HFFc6 (cell line): ENCODE measurements at regions not wholly inside any gene's neighbourhood (a gene's known extent, or its start where the extent isn't known, plus 50 kb on each side); places are given as distances from the start of the nearest gene placed in this dataset.

ENCODE experiments used
- DNase-seq: peaks from one replicate; pipeline ENCODE4 v3.0.0-alpha.2; 2018
- H3K27ac Mint-ChIP-seq: 2 replicates; pipeline ENCODE4 v1.8.0; 2020; ENCODE audit warnings: mild to moderate bottlenecking, mixed read lengths
- H3K27me3 Mint-ChIP-seq: 2 replicates; pipeline ENCODE4 v1.8.0; 2021; ENCODE audit warnings: mild to moderate bottlenecking, moderate library complexity, mixed read lengths; ENCODE audit not compliant: insufficient read depth
- H3K36me3 Mint-ChIP-seq: 2 replicates; pipeline ENCODE4 v1.8.0; 2021; ENCODE audit warnings: low read depth, mixed read lengths
- H3K4me1 Mint-ChIP-seq: 2 replicates; pipeline ENCODE4 v1.8.0; 2020; ENCODE audit warnings: low read depth, mixed read lengths
- H3K4me3 Mint-ChIP-seq: 2 replicates; pipeline ENCODE4 v1.8.0; 2020; ENCODE audit warnings: mild to moderate bottlenecking, moderate library complexity, mixed read lengths
- H3K9me3 Mint-ChIP-seq: 2 replicates; pipeline ENCODE4 v1.8.0; 2020; ENCODE audit warnings: mild to moderate bottlenecking, mixed read lengths
- CTCF ChIP-seq: fragments of 200-600 bp; sonication (generic); IDR thresholded peaks from 2 replicates; pipeline ENCODE4 v1.5.0; 2021; ENCODE audit warnings: antibody characterized with exemption, mild to moderate bottlenecking

GRCh38 chr16:76787394-76787793 is 403.6 kb upstream of the MON1B start:
- Mint-ChIP-seq H3K9me3 (peaks cover 29% of the 10 kb centered on the region), H3K27me3 (no peaks in the 10 kb centered on the region)
- TF ChIP-seq CTCF, result no peak

DNA sequence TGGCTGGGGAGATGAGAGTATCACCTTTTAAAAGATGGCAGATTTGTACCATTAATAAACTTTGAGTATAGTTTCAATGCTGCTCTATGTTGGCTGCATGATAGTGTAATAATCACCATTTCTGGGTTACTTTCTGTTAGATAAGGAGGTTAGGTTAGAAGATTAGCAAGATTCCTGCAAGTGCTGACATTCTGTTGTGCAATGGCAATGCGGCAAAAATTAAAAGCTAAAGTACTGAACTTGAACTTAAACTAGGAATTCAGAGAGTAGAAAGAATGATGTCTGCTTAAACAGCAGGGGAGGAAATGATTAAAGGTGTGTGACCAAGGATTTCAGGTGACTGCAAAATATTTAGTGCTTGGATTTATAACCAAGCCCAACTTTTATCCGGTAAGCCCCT is 399.8 kb upstream of the MON1B start:
- no peak overlapping the region for H3K27ac Mint-ChIP-seq
- TF ChIP-seq CTCF, result no peak
- no peaks in the 10 kb centered on the region for H3K36me3 Mint-ChIP-seq
- H3K9me3 Mint-ChIP-seq, result peaks cover 23% of the 10 kb centered on the region
- DNase-seq, result no peak
- H3K27me3 Mint-ChIP-seq, result no peaks in the 10 kb centered on the region
- no peaks in the 10 kb centered on the region for H3K4me1 Mint-ChIP-seq
- H3K4me3 Mint-ChIP-seq, result no peak overlapping the region

More at GRCh38 chr16:76787394-76787793, 403.6 kb upstream of the MON1B start:
- Mint-ChIP-seq H3K4me1 (no peaks in the 10 kb centered on the region), H3K4me3 (no peak overlapping the region), H3K36me3 (no peaks in the 10 kb centered on the region), H3K27ac (no peak overlapping the region)
- no peak for DNase-seq

DNA sequence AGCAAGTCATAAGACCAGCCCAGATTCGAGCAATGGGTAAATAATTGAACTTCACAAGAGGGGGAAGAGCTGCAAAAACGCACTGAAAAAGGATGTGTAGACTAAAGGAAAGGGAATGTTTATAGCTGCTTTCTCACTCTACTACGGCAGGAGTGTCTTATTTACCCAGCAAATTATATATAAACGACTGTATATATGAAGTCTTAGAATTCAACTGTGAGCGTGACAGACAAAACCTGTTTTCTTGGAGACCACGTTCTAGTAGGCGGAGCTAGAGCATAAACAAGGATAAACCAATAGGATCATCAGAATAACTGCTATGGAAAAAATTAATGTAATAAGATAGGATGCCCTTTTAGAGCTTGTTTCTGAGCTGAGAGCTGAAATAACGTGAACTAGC is 394.6 kb upstream of the MON1B start:
- no peak for TF ChIP-seq CTCF
- H3K36me3 Mint-ChIP-seq, result no peaks in the 10 kb centered on the region
- H3K4me1 Mint-ChIP-seq, result no peaks in the 10 kb centered on the region
- H3K9me3 Mint-ChIP-seq, result peaks cover 14% of the 10 kb centered on the region
- no peak overlapping the region for H3K27ac Mint-ChIP-seq
- H3K27me3 Mint-ChIP-seq, result no peaks in the 10 kb centered on the region
- no peak overlapping the region for H3K4me3 Mint-ChIP-seq
- no peak for DNase-seq

- H3K9me3 Mint-ChIP-seq, result peaks cover 19% of the 10 kb centered on the region
- no peaks in the 10 kb centered on the region for H3K36me3 Mint-ChIP-seq
- no peak for TF ChIP-seq CTCF
- no peaks in the 10 kb centered on the region for H3K4me1 Mint-ChIP-seq
- no peak for DNase-seq
- H3K4me3 Mint-ChIP-seq, result no peak overlapping the region
- no peak overlapping the region for H3K27ac Mint-ChIP-seq
- no peaks in the 10 kb centered on the region for H3K27me3 Mint-ChIP-seq
Observed at GRCh38 chr16:76796978-76797377, 394.0 kb upstream of the MON1B start.

- peaks cover 21% of the 10 kb centered on the region for H3K9me3 Mint-ChIP-seq
- no peaks in the 10 kb centered on the region for H3K27me3 Mint-ChIP-seq
- DNase-seq, result no peak
- no peak for TF ChIP-seq CTCF
- no peaks in the 10 kb centered on the region for H3K4me1 Mint-ChIP-seq
- no peak overlapping the region for H3K27ac Mint-ChIP-seq
- H3K4me3 Mint-ChIP-seq, result no peak overlapping the region
- H3K36me3 Mint-ChIP-seq, result no peaks in the 10 kb centered on the region
Observed at GRCh38 chr16:76797457-76797856, 393.5 kb upstream of the MON1B start.

GRCh38 chr16:76800196-76800595 is 390.8 kb upstream of the MON1B start:
- Mint-ChIP-seq H3K27me3 (no peaks in the 10 kb centered on the region), H3K9me3 (peaks cover 38% of the 10 kb centered on the region), H3K4me3 (no peak overlapping the region), H3K27ac (no peak overlapping the region), H3K36me3 (no peaks in the 10 kb centered on the region), H3K4me1 (no peaks in the 10 kb centered on the region; the same call in 1 of the 2 replicates)
- TF ChIP-seq CTCF, result no peak
- no peak for DNase-seq
